ENCODE measurements at regions not wholly inside any gene's neighbourhood (a gene's known extent, or its start where the extent isn't known, plus 50 kb on each side); places are given as distances from the start of the nearest gene placed in this dataset.

GRCh38 chr1:217348960-217349664 lies 281.8 kb downstream of the GPATCH2 start:
- H3K27ac ChIP-seq (ENCODE audit: low read length) = no peak overlapping the region
- no peaks in the 10 kb centered on the region for H3K4me1 ChIP-seq (ENCODE audit: control insufficient read depth, insufficient read depth, low read length)
- H3K4me3 ChIP-seq (ENCODE audit: low read length) = no peak overlapping the region
- H3K36me3 ChIP-seq (ENCODE audit: control insufficient read depth, insufficient read depth, low read length) = no peaks in the 10 kb centered on the region
- no peak for DNase-seq (ENCODE audit: low read depth, low spot score)
- no peaks in the 10 kb centered on the region for H3K9me3 ChIP-seq (ENCODE audit: control insufficient read depth, insufficient read depth, low read length)
- H3K27me3 ChIP-seq (ENCODE audit: control insufficient read depth, insufficient read depth, low read length) = no peaks in the 10 kb centered on the region
- no CpG with 5 or more reads among the region's 7 CpGs for WGBS (ENCODE audit: insufficient coverage, insufficient read length)

GRCh38 chr1:217344712-217345111 lies 286.2 kb downstream of the GPATCH2 start:
- no peak overlapping the region for H3K4me3 ChIP-seq (ENCODE audit: low read length)
- no peaks in the 10 kb centered on the region for H3K36me3 ChIP-seq (ENCODE audit: control insufficient read depth, insufficient read depth, low read length)
- H3K4me1 ChIP-seq (ENCODE audit: control insufficient read depth, insufficient read depth, low read length) = peaks cover 3% of the 10 kb centered on the region
- no peak for DNase-seq (ENCODE audit: low read depth, low spot score)
- no peak overlapping the region for H3K27ac ChIP-seq (ENCODE audit: low read length)
- WGBS (ENCODE audit: insufficient coverage, insufficient read length) = no CpG with 5 or more reads among the region's 1 CpG
- no peaks in the 10 kb centered on the region for H3K27me3 ChIP-seq (ENCODE audit: control insufficient read depth, insufficient read depth, low read length)
- H3K9me3 ChIP-seq (ENCODE audit: control insufficient read depth, insufficient read depth, low read length) = no peaks in the 10 kb centered on the region

- DNase-seq (ENCODE audit: low read depth, low spot score) = peak; percentile 5
- Histone ChIP-seq H3K36me3 (ENCODE audit: control insufficient read depth, insufficient read depth, low read length) (no peaks in the 10 kb centered on the region), H3K27ac (ENCODE audit: low read length) (no peak overlapping the region), H3K4me3 (ENCODE audit: low read length) (no peak overlapping the region), H3K4me1 (ENCODE audit: control insufficient read depth, insufficient read depth, low read length) (peaks cover 3% of the 10 kb centered on the region), H3K9me3 (ENCODE audit: control insufficient read depth, insufficient read depth, low read length) (no peaks in the 10 kb centered on the region), H3K27me3 (ENCODE audit: control insufficient read depth, insufficient read depth, low read length) (no peaks in the 10 kb centered on the region)
- WGBS (ENCODE audit: insufficient coverage, insufficient read length) = no CpG with 5 or more reads among the region's 8 CpGs
Measured at GRCh38 chr1:217343907-217344306, 287.0 kb downstream of the GPATCH2 start.

GRCh38 chr1:217342105-217342504 lies 288.8 kb downstream of the GPATCH2 start:
- Histone ChIP-seq H3K4me1 (ENCODE audit: control insufficient read depth, insufficient read depth, low read length) (peaks cover 3% of the 10 kb centered on the region), H3K27me3 (ENCODE audit: control insufficient read depth, insufficient read depth, low read length) (no peaks in the 10 kb centered on the region), H3K9me3 (ENCODE audit: control insufficient read depth, insufficient read depth, low read length) (no peaks in the 10 kb centered on the region), H3K36me3 (ENCODE audit: control insufficient read depth, insufficient read depth, low read length) (no peaks in the 10 kb centered on the region), H3K27ac (ENCODE audit: low read length) (no peak overlapping the region), H3K4me3 (ENCODE audit: low read length) (no peak overlapping the region)
- DNase-seq (ENCODE audit: low read depth, low spot score) = no peak

DNA sequence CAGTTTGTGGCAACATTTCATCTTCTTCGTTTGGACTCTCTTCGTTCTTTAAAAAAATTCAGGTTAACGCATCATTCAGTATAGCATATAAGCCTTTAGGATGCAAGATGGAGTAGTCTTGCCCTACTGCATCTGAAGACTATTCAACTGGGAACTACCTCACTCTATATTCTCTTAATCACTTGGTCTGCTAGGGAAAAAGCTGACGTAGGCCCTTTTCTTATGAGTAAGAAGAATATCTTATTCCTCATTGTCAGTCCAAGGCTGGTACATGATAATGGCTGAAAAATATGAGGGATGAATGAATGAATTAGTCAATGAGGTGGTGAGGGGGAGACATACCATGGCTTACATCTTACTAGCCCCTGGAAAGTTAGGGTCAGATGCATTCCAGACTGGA lies 294.2 kb downstream of the GPATCH2 start:
- Histone ChIP-seq H3K4me3 (ENCODE audit: low read length) (no peak overlapping the region), H3K9me3 (ENCODE audit: control insufficient read depth, insufficient read depth, low read length) (no peaks in the 10 kb centered on the region), H3K36me3 (ENCODE audit: control insufficient read depth, insufficient read depth, low read length) (no peaks in the 10 kb centered on the region), H3K4me1 (ENCODE audit: control insufficient read depth, insufficient read depth, low read length) (no peaks in the 10 kb centered on the region), H3K27me3 (ENCODE audit: control insufficient read depth, insufficient read depth, low read length) (no peaks in the 10 kb centered on the region), H3K27ac (ENCODE audit: low read length) (no peak overlapping the region)
- no peak for DNase-seq (ENCODE audit: low read depth, low spot score)
- WGBS (ENCODE audit: insufficient coverage, insufficient read length) = no CpG with 5 or more reads among the region's 4 CpGs

- DNase-seq (ENCODE audit: low read depth, low spot score) = peak; percentile 64
- WGBS (ENCODE audit: insufficient coverage, insufficient read length) = no CpG with 5 or more reads among the region's 6 CpGs
- H3K36me3 ChIP-seq (ENCODE audit: control insufficient read depth, insufficient read depth, low read length) = no peaks in the 10 kb centered on the region
Measured at GRCh38 chr1:217333939-217334338, 297.0 kb downstream of the GPATCH2 start.

DNA sequence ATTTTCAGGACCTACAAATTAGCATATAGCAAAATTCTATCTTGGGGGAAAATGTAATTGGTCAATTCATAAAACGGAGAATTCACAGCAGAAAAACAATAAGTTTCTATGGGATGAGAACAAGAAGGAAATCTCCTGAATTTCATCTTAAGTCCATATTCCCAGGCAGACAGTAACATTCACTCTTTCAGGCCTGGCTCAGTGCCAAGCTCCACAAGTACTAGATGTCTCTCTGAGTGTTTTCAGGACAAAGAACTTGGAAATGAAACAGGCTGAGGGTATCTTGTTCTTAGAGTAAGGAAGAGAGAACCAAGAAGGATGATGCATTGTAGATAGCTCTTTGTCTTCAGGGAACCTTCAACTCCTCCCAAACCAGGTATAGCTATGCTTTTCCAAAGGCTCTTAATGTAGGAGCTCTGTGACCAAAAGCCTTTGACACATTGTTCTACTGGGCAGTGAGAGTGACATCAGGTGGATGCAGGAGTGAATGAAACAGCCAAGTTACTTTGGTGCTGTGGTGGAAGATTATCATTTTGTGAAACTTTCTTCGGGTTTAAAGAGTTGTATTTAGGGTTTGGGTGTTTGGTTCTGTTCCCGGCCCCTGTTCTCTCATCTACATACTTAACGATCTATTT lies 298.3 kb downstream of the GPATCH2 start:
- H3K27me3 ChIP-seq (ENCODE audit: control insufficient read depth, insufficient read depth, low read length) = no peaks in the 10 kb centered on the region

More at GRCh38 chr1:217333939-217334338, 297.0 kb downstream of the GPATCH2 start:
- no peaks in the 10 kb centered on the region for H3K4me1 ChIP-seq (ENCODE audit: control insufficient read depth, insufficient read depth, low read length)
- H3K9me3 ChIP-seq (ENCODE audit: control insufficient read depth, insufficient read depth, low read length) = no peaks in the 10 kb centered on the region
- no peak overlapping the region for H3K4me3 ChIP-seq (ENCODE audit: low read length)
- H3K27me3 ChIP-seq (ENCODE audit: control insufficient read depth, insufficient read depth, low read length) = no peaks in the 10 kb centered on the region
- no peak overlapping the region for H3K27ac ChIP-seq (ENCODE audit: low read length)

GRCh38 chr1:217331698-217332097 lies 299.2 kb downstream of the GPATCH2 start:
- Histone ChIP-seq H3K27ac (ENCODE audit: low read length) (no peak overlapping the region), H3K4me1 (ENCODE audit: control insufficient read depth, insufficient read depth, low read length) (no peaks in the 10 kb centered on the region), H3K4me3 (ENCODE audit: low read length) (no peak overlapping the region), H3K27me3 (ENCODE audit: control insufficient read depth, insufficient read depth, low read length) (no peaks in the 10 kb centered on the region), H3K9me3 (ENCODE audit: control insufficient read depth, insufficient read depth, low read length) (no peaks in the 10 kb centered on the region), H3K36me3 (ENCODE audit: control insufficient read depth, insufficient read depth, low read length) (no peaks in the 10 kb centered on the region)
- WGBS (ENCODE audit: insufficient coverage, insufficient read length) = no CpG with 5 or more reads among the region's 4 CpGs
- no peak for DNase-seq (ENCODE audit: low read depth, low spot score)

More for the DNA sequence above, 298.3 kb downstream of the GPATCH2 start:
- DNase-seq (ENCODE audit: low read depth, low spot score) = no peak
- Histone ChIP-seq H3K27ac (ENCODE audit: low read length) (no peak overlapping the region), H3K9me3 (ENCODE audit: control insufficient read depth, insufficient read depth, low read length) (no peaks in the 10 kb centered on the region), H3K4me3 (ENCODE audit: low read length) (no peak overlapping the region), H3K4me1 (ENCODE audit: control insufficient read depth, insufficient read depth, low read length) (no peaks in the 10 kb centered on the region), H3K36me3 (ENCODE audit: control insufficient read depth, insufficient read depth, low read length) (no peaks in the 10 kb centered on the region)
- WGBS (ENCODE audit: insufficient coverage, insufficient read length) = 100% methylated on average over 1 of the region's 4 CpGs

- H3K9me3 ChIP-seq (ENCODE audit: control insufficient read depth, insufficient read depth, low read length) = no peaks in the 10 kb centered on the region
- H3K4me1 ChIP-seq (ENCODE audit: control insufficient read depth, insufficient read depth, low read length) = no peaks in the 10 kb centered on the region
- WGBS (ENCODE audit: insufficient coverage, insufficient read length) = no CpG with 5 or more reads among the region's 3 CpGs
- H3K4me3 ChIP-seq (ENCODE audit: low read length) = no peak overlapping the region
- no peaks in the 10 kb centered on the region for H3K27me3 ChIP-seq (ENCODE audit: control insufficient read depth, insufficient read depth, low read length)
- no peak overlapping the region for H3K27ac ChIP-seq (ENCODE audit: low read length)
- no peaks in the 10 kb centered on the region for H3K36me3 ChIP-seq (ENCODE audit: control insufficient read depth, insufficient read depth, low read length)
- no peak for DNase-seq (ENCODE audit: low read depth, low spot score)
Measured at GRCh38 chr1:217327901-217328300, 303.0 kb downstream of the GPATCH2 start.

GRCh38 chr1:217322834-217323233 lies 308.1 kb downstream of the GPATCH2 start:
- no CpG with 5 or more reads among the region's 2 CpGs for WGBS (ENCODE audit: insufficient coverage, insufficient read length)
- Histone ChIP-seq H3K4me3 (ENCODE audit: low read length) (no peak overlapping the region), H3K9me3 (ENCODE audit: control insufficient read depth, insufficient read depth, low read length) (no peaks in the 10 kb centered on the region), H3K27me3 (ENCODE audit: control insufficient read depth, insufficient read depth, low read length) (no peaks in the 10 kb centered on the region), H3K36me3 (ENCODE audit: control insufficient read depth, insufficient read depth, low read length) (no peaks in the 10 kb centered on the region), H3K4me1 (ENCODE audit: control insufficient read depth, insufficient read depth, low read length) (no peaks in the 10 kb centered on the region), H3K27ac (ENCODE audit: low read length) (no peak overlapping the region)
- no peak for DNase-seq (ENCODE audit: low read depth, low spot score)

DNA sequence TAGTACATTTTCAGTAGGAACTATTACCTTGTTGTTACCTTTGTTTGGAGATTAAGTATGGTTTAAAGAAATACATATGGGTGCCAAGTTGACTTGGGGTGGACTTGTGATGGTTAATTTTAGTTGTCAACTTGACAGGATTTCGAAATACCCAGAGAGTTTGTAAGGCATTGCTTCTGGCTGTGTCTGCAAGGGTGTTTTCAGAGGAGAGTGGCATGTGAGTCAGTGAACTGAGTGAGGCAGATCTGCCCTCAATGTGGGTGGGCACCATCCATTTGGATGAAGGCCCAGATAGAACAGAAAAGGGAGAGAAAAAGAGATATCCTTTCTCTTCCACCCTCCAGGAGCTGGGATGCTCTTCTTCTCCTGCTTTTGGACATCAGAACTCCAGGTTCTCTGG lies 315.5 kb downstream of the GPATCH2 start:
- Histone ChIP-seq H3K27ac (ENCODE audit: low read length) (no peak overlapping the region), H3K4me1 (ENCODE audit: control insufficient read depth, insufficient read depth, low read length) (peaks cover 1% of the 10 kb centered on the region; the same call in 1 of the 2 replicates), H3K36me3 (ENCODE audit: control insufficient read depth, insufficient read depth, low read length) (no peaks in the 10 kb centered on the region), H3K27me3 (ENCODE audit: control insufficient read depth, insufficient read depth, low read length) (no peaks in the 10 kb centered on the region), H3K9me3 (ENCODE audit: control insufficient read depth, insufficient read depth, low read length) (no peaks in the 10 kb centered on the region), H3K4me3 (ENCODE audit: low read length) (no peak overlapping the region)
- DNase-seq (ENCODE audit: low read depth, low spot score) = no peak
- no CpG with 5 or more reads among the region's 1 CpG for WGBS (ENCODE audit: insufficient coverage, insufficient read length)

Data from iPS DF 6.9 (cell line).